ENCODE measurements at regions not wholly inside any gene's neighbourhood (a gene's known extent, or its start where the extent isn't known, plus 50 kb on each side); places are given as distances from the start of the nearest gene placed in this dataset.

DNA sequence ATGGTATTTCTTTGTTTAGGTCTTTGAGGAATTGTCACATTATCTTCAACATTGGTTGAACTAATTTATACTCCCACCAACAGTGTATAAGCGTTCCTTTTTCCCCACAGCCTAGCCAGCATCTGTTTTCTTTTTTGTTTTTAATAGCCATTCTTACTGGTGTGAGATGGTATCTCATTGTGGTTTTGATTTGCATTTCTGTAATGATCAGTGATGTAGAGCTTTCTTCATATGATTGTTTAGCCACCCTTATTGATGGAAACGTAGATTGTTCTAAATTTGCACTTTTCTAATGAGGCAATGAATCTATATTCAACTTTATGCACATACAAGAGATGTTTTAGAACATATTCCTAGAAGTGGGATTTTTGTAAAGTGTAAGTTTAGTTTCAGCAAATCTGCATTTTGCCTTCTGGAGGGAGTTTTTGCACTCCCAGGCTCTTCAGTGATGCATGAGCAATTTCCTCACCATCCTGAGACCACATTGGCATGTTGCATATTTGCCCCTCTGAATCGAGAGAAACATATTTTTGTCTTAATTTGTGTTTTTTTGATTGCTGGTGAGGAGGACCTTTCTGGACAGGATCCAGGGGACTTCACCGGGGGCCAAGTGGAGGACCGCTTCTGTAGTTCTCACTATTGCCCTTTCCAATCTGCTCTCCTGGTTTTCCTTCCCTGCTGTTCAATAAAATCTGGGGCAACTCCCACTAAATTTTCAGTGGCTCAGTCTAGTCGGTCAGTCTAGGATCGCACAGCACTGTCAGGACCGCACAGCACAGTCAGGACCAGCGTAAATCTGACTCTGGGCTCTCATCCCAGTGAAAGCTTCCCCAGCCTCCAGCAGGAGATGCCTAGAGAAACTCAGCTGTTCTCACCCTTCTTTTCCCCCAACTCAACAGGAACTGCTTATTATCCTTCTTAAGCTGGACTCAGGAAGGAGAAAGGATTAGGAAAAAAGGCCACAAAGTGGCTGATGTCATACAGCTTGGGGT is 157.0 kb downstream of the PTPN20 start:
- DNase-seq (ENCODE audit: low spot score) = no peak
- Histone ChIP-seq H2AFZ (no peak overlapping the region), H3K27ac (no peak overlapping the region), H3K27me3 (peaks cover 2% of the 10 kb centered on the region), H3K4me3 (no peak overlapping the region), H3K4me2 (no peak overlapping the region), H4K20me1 (ENCODE audit: insufficient read depth, poor library complexity, severe bottlenecking) (no peaks in the 10 kb centered on the region), H3K9me2 (replicated peaks; ENCODE audit: insufficient read depth) (no peaks in the 10 kb centered on the region), H3K9me3 (ENCODE audit: low read depth) (no peaks in the 10 kb centered on the region), H3K36me3 (replicated peaks; ENCODE audit: insufficient read depth, low read depth) (no peaks in the 10 kb centered on the region), H3K4me1 (ENCODE audit: insufficient read depth) (no peaks in the 10 kb centered on the region), H3K79me2 (no peaks in the 10 kb centered on the region)
- 90% methylated on average over 9 of the region's 9 CpGs for WGBS (ENCODE audit: low lambda C conversion rate, missing lambda C conversion rate)
- TF ChIP-seq CTCF (IDR thresholded peaks at IDR 0.05; ENCODE audit: poor library complexity) (no peak), EZH2 (IDR thresholded peaks at IDR 0.05; ENCODE audit: borderline replicate concordance) (no peak), EZH2phosphoT487 (IDR thresholded peaks at IDR 0.05; ENCODE audit: low read depth, severe bottlenecking, unreplicated experiment) (no peak)

DNA sequence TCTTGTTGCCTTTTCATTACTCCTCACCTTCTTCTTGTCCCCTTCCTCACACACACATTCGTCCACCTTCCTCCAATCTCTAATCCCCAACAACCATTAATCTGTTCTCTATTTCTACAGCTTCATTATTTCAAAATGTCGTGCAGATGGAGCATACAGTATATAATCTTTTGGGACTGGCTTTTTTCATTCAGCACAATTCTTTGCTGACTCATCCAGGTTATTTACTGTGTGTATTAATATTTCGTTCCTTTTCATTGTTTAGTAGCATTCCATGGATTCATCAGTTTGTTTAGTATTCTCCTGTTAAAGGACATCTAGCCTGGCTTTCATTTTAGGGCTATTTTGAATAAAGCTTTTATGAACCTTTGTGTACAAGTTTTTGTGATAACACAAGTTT is 159.3 kb downstream of the PTPN20 start:
- Histone ChIP-seq H4K20me1 (ENCODE audit: insufficient read depth, poor library complexity, severe bottlenecking) (no peaks in the 10 kb centered on the region), H3K36me3 (replicated peaks; ENCODE audit: insufficient read depth, low read depth) (no peaks in the 10 kb centered on the region), H3K27me3 (peaks cover 2% of the 10 kb centered on the region), H2AFZ (no peak overlapping the region), H3K4me1 (ENCODE audit: insufficient read depth) (no peaks in the 10 kb centered on the region), H3K9me3 (ENCODE audit: low read depth) (no peaks in the 10 kb centered on the region), H3K4me2 (no peak overlapping the region), H3K4me3 (no peak overlapping the region), H3K79me2 (no peaks in the 10 kb centered on the region), H3K27ac (no peak overlapping the region), H3K9me2 (replicated peaks; ENCODE audit: insufficient read depth) (no peaks in the 10 kb centered on the region)
- 73% methylated on average over 3 of the region's 3 CpGs for WGBS (ENCODE audit: low lambda C conversion rate, missing lambda C conversion rate)
- TF ChIP-seq EZH2phosphoT487 (IDR thresholded peaks at IDR 0.05; ENCODE audit: low read depth, severe bottlenecking, unreplicated experiment) = no peak
- TF ChIP-seq CTCF (IDR thresholded peaks at IDR 0.05; ENCODE audit: poor library complexity) = no peak
- TF ChIP-seq EZH2 (IDR thresholded peaks at IDR 0.05; ENCODE audit: borderline replicate concordance) = no peak
- DNase-seq (ENCODE audit: low spot score) = no peak

- Histone ChIP-seq H4K20me1 (ENCODE audit: insufficient read depth, poor library complexity, severe bottlenecking) (no peaks in the 10 kb centered on the region), H3K79me2 (no peaks in the 10 kb centered on the region), H2AFZ (no peak overlapping the region), H3K9me2 (replicated peaks; ENCODE audit: insufficient read depth) (no peaks in the 10 kb centered on the region), H3K4me3 (no peak overlapping the region), H3K27ac (no peak overlapping the region), H3K4me1 (ENCODE audit: insufficient read depth) (no peaks in the 10 kb centered on the region), H3K9me3 (ENCODE audit: low read depth) (no peaks in the 10 kb centered on the region), H3K27me3 (peaks cover 2% of the 10 kb centered on the region), H3K36me3 (replicated peaks; ENCODE audit: insufficient read depth, low read depth) (no peaks in the 10 kb centered on the region), H3K4me2 (no peak overlapping the region)
- TF ChIP-seq EZH2 (IDR thresholded peaks at IDR 0.05; ENCODE audit: borderline replicate concordance) (no peak), CTCF (IDR thresholded peaks at IDR 0.05; ENCODE audit: poor library complexity) (no peak), EZH2phosphoT487 (IDR thresholded peaks at IDR 0.05; ENCODE audit: low read depth, severe bottlenecking, unreplicated experiment) (no peak)
- no peak for DNase-seq (ENCODE audit: low spot score)
Observed at GRCh38 chr10:47071891-47072290, 160.7 kb downstream of the PTPN20 start.

Data from hepatocyte (in vitro differentiated cells).